Tibial nerve (tissue), 4 donors: ENCODE measurements at regions not wholly inside any gene's neighbourhood (a gene's known extent, or its start where the extent isn't known, plus 50 kb on each side); places are given as distances from the start of the nearest gene placed in this dataset.

Source experiments
- CTCF ChIP-seq, 5 experiments: fragments of 200-600 bp in 3 of 5; fragments of 450-650 bp in 2 of 5; sonication (generic) in 3 of 5; IDR thresholded peaks; one replicate each; pipeline ENCODE4 v1.5.1; 2016 to 2019; ENCODE audit warnings: antibody characterized with exemption in 5 of 5, mild to moderate bottlenecking in 3 of 5, moderate library complexity in 2 of 5
- EP300 ChIP-seq, 2 donors: sonication (generic); formaldehyde crosslinking; IDR thresholded peaks; one replicate each; pipeline ENCODE4 v1.6.1; 2017; ENCODE audit warnings: antibody characterized with exemption in 2 of 2, mild to moderate bottlenecking in 1 of 2
- POLR2A ChIP-seq, 2 donors: fragments of 450-650 bp; IDR thresholded peaks; one replicate each; pipeline ENCODE4 v1.6.1; 2017; ENCODE audit warnings: antibody characterized with exemption in 2 of 2, mild to moderate bottlenecking in 2 of 2, moderate library complexity in 2 of 2

GRCh38 chr2:138356178-138356577, 145.4 kb upstream of the SPOPL start:
- TF ChIP-seq CTCF (IDR thresholded peaks at IDR 0.05) (no peak), POLR2A (IDR thresholded peaks at IDR 0.05) (no peak), EP300 (IDR thresholded peaks at IDR 0.05) (peak in 1 of 2 donors; percentile 60)
